HG02759 (cell line): ENCODE measurements at regions not wholly inside any gene's neighbourhood (a gene's known extent, or its start where the extent isn't known, plus 50 kb on each side); places are given as distances from the start of the nearest gene placed in this dataset.

Experiments used
- ATAC-seq: cut with Tn5 transposase; IDR thresholded peaks from one replicate; pipeline ENCODE4 v1.9.1; 2021; ENCODE audit warnings: mild to moderate bottlenecking, moderate library complexity; ENCODE audit not compliant: unreplicated experiment

- ATAC-seq, result no peak
Measured at GRCh38 chr2:234732404-234733092, 219.3 kb upstream of the SH3BP4 start.

DNA sequence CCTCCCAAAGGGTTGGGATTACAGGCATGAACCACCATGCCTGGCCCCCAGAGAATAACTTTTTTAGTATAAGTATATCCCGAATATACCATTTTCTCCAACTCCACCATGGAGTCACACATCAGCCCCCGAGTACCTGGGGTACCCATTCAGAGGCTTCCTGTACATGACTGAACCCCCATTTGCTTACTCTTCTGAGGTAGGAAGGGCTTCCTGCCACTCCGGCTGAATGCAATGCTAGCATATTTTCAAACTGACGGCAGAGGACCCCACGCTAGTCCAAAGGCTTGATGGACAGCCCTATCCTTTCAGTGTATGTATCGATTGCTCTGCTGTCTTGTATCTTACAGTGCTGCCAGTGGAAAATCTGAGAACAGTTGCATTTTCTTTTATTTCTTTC is 220.6 kb upstream of the SH3BP4 start:
- no peak for ATAC-seq

GRCh38 chr2:234730066-234730640 is 221.7 kb upstream of the SH3BP4 start:
- no peak for ATAC-seq

- ATAC-seq, result no peak
Measured at GRCh38 chr2:234725528-234726264, 226.1 kb upstream of the SH3BP4 start.

DNA sequence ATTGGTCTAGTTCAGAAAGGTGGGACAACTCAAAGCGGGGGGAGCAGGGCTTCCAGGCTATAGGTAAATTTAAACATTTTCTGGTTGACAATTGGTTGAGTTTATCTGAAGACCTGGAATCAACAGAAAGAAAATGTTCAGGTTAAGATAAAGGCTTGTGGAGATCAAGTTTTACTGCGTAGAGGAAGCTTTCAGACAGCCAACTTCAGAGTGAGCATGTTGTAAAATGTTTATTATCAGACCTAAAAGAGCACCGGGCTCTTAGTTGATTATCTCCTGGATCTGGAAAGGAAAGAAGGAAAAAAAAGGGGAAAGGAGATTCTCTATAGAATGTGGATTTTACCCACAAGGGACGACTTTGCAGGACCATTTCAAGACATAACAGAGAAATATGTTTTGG is 227.0 kb upstream of the SH3BP4 start:
- ATAC-seq, result no peak

GRCh38 chr2:234723400-234723799 is 226.5 kb upstream of the ARL4C start:
- ATAC-seq, result no peak

- ATAC-seq, result no peak
Measured at GRCh38 chr2:234722176-234722575, 225.3 kb upstream of the ARL4C start.

- no peak for ATAC-seq
Measured at GRCh38 chr2:234719116-234719716, 222.3 kb upstream of the ARL4C start.

DNA sequence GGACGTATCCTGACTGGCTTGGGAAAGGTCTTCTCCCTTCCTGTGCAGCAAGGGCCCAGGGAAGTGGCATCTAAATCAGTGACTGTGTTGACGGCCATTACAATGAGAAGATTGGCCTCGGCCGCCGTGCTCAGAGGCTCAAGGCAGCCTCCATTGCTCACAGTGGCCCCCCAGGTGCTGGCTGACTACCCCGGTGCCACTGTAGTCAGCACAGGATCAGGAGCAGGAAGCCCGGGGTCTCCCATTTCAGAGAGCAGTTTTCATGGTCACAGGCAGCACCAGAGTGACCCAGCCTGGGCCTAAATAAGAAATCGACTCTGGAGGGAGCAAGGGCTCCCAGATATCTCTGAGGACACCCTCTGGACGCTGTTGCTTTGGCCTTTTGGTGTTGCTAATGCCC is 219.4 kb upstream of the ARL4C start:
- no peak for ATAC-seq

DNA sequence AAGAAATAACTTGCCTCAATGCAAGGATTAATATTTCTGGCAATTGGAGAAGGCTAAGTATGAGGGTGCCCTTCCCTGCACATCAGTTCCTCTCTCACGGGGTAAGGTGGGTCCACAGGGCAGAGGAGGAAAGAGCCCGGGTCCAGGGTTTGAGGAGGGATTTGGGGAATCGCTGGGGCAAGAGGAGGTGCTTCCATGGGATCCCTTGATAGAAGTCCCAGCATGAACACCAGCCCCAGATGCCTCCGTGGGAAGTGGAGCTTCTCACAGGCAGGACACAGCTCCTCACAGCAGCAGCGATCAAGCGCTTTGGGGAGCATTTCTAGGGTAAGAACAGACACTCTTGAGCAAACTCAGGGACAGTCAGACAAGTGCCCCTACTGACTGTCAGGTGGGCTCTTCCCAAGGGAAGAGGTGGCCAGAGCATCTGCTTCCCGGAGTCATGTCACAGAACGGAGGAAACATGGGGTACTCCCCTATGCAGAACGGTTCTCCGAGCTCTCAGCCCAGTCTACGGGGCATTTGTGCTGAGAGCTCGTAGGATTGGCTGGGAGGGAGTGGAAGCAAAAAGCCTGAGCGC is 218.9 kb upstream of the ARL4C start:
- ATAC-seq, result no peak

GRCh38 chr2:234714711-234715110 is 217.8 kb upstream of the ARL4C start:
- ATAC-seq, result no peak

GRCh38 chr2:234712421-234712935 is 215.6 kb upstream of the ARL4C start:
- no peak for ATAC-seq

- no peak for ATAC-seq
Measured at GRCh38 chr2:234711308-234711707, 214.4 kb upstream of the ARL4C start.

DNA sequence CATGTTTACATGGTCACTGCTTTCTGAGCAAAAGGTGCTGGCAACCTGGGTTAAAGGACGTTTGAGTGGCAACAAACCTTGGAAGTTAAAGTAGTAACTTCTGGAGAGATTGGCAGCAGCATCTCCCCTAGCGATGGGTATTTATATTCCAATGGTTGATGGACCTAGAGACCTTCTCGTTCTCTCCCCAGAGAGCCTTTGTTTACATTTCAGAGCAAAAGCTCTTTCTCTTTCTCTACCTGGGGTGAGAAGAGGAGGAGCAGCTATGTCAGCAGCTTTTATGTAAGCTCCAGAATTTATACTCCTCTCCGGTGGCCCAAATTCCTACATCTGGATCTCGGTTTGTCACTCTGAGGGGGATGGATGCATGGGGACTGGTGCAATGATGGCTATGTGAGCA is 213.7 kb upstream of the ARL4C start:
- ATAC-seq, result no peak

GRCh38 chr2:234710066-234710465 is 213.2 kb upstream of the ARL4C start:
- ATAC-seq, result no peak

DNA sequence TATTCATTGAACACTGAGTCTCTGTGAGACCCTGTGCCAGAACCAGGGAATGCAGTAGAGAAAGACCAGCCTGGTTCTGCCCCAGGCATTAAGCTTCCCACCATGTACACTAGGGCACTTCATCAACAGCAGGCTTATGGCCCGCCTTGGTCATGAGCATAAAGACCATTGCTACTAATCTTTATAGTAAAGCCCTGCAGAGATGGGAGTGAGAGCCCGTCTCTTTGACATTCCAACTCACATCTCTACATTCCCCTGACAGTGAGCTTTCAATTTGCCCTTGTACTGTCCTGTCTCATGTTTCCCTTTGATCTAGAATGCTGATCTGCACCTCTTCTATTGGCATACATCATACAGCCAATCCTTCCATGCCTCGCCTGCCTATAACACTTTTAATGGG is 211.8 kb upstream of the ARL4C start:
- ATAC-seq, result no peak

DNA sequence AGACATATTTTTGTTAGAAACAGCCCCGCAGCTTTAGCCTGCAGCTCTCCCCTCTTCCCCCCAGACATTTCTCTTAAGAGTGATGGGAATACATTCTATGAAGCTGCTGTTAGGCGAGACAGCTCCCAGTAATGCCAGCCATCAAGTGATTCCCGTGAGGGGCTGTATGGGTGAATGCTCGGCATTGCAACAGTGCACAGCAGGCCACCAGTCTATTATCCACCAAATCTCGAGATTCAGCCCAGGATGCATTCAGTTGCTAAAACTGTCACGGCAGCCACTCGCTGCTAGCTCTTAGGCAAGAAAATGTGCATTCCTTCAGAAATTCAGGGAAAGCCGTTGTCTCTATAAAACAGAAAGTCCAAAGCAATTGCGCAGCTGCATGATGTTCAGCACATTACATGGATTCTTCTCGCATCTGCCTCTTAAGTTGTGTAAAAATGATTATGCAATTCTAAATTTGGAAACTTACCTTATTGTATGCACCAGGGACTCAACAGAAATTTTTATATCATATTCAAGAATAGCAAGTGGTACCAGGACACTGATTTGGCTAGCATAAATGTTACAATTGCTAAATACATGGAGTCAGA is 211.3 kb upstream of the ARL4C start:
- no peak for ATAC-seq

DNA sequence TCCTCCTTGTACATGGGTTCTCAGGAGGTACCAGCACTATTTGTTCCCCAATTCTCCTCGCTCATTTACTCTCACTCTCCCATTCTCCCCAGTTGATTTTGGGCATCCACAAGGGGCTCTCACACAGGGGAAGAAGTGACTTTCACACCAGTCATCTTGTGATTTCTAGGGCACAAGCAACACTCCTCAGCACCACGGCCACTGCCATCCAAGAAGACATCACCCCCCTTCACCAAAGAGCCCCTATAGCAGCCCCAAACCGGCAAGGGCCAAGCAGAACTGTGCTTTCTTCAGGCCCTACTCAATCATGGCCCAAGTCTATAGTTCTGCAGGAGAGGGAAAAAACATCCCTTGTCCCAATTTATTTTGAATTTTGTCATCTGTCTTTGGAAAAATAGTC is 209.2 kb upstream of the ARL4C start:
- no peak for ATAC-seq

DNA sequence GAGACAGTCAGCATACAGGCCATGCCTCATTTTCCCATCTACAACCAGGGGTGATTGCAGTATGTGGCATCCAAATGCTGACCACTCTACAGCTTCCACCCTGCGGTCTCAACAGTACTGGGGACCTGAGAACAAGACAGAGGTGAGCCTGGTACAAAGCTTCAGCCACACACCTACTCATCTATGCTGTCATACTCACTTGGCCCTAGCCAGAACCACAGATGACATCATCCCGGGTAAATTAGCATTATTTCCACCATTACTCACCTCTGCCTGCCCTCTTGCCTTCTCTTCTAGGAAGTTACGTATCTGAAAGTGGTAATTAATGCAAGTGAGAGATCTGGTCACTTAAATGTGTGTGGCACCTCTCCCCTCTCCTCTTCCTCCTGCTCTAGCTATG is 208.2 kb upstream of the ARL4C start:
- ATAC-seq, result no peak

DNA sequence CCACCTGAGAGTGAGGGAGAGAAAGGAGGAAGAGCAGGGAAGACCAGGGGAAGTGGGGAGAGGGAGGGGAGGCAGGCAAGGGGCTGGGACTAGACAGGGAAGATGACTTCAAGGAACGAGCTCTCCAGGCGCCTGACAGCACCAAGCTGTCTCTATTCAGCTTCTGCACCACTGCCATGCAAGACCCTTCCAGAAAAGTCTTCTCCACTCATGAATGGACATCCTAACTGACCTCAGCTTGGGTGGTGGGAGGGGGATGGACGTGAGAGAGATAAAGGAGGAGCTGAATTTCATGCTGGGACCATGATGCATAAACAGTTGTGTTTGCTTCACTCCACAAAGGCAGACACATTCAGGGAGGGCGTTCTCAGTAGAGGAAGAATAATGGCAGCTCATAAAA is 206.4 kb upstream of the ARL4C start:
- ATAC-seq, result no peak

GRCh38 chr2:234702731-234703225 is 205.9 kb upstream of the ARL4C start:
- ATAC-seq, result no peak
